ENCODE measurements at regions not wholly inside any gene's neighbourhood (a gene's known extent, or its start where the extent isn't known, plus 50 kb on each side); places are given as distances from the start of the nearest gene placed in this dataset.
A peak's percentile ranks its signal among the peaks of the same experiment; 100 is the strongest.

- no peak for DNase-seq
Observed at GRCh38 chr1:55374801-55375616, 159.8 kb upstream of the USP24 start.

- no peak for DNase-seq
Observed at GRCh38 chr1:55374216-55374615, 159.1 kb upstream of the USP24 start.

GRCh38 chr1:55369474-55369873 is 154.3 kb upstream of the USP24 start:
- DNase-seq: no peak

GRCh38 chr1:55368698-55369097 is 153.5 kb upstream of the USP24 start:
- no peak for DNase-seq

GRCh38 chr1:55367273-55367672 is 152.1 kb upstream of the USP24 start:
- no peak for DNase-seq

GRCh38 chr1:55364216-55364615 is 149.1 kb upstream of the USP24 start:
- no peak for DNase-seq

GRCh38 chr1:55363268-55363667 is 148.1 kb upstream of the USP24 start:
- DNase-seq: no peak

GRCh38 chr1:55362558-55362957 is 147.4 kb upstream of the USP24 start:
- no peak for DNase-seq

GRCh38 chr1:55359611-55360010 is 144.4 kb upstream of the USP24 start:
- no peak for DNase-seq

- DNase-seq: no peak
Observed at GRCh38 chr1:55358581-55358980, 143.4 kb upstream of the USP24 start.

GRCh38 chr1:55355549-55355948 is 140.4 kb upstream of the USP24 start:
- DNase-seq: no peak

GRCh38 chr1:55353707-55354620 is 138.8 kb upstream of the USP24 start:
- no peak for DNase-seq

- no peak for DNase-seq
Observed at GRCh38 chr1:55352811-55353180, 137.6 kb upstream of the USP24 start.

GRCh38 chr1:55352080-55352810 is 137.1 kb upstream of the USP24 start:
- no peak for DNase-seq

GRCh38 chr1:55348356-55348755 is 133.2 kb upstream of the USP24 start:
- DNase-seq: no peak

GRCh38 chr1:55347866-55348265 is 132.7 kb upstream of the USP24 start:
- no peak for DNase-seq

- no peak for DNase-seq
Observed at GRCh38 chr1:55347041-55347440, 131.9 kb upstream of the USP24 start.

- no peak for DNase-seq
Observed at GRCh38 chr1:55346586-55346985, 131.4 kb upstream of the USP24 start.

GRCh38 chr1:55339681-55340080 is 124.5 kb upstream of the USP24 start:
- DNase-seq: no peak

- DNase-seq: no peak
Observed at GRCh38 chr1:55338448-55338820, 123.3 kb upstream of the USP24 start.

- DNase-seq: peak; percentile 66
Observed at GRCh38 chr1:55337801-55338447, 122.8 kb upstream of the USP24 start.

- DNase-seq: no peak
Observed at GRCh38 chr1:55334797-55335196, 119.6 kb upstream of the USP24 start.

- no peak for DNase-seq
Observed at GRCh38 chr1:55334160-55334559, 119.0 kb upstream of the USP24 start.
